PC-3 (cell line): ENCODE measurements at regions not wholly inside any gene's neighbourhood (a gene's known extent, or its start where the extent isn't known, plus 50 kb on each side); places are given as distances from the start of the nearest gene placed in this dataset.

Source experiments
- ATAC-seq: fragments of 200-7000 bp; cut with Tn5 transposase; 2 replicates; pipeline ENCODE4 v1.9.1; 2020; ENCODE audit warnings: mild to moderate bottlenecking, moderate library complexity
- BruUV-seq: library from RNA; stranded (reverse); fragments of 400-500 nt; replicated peaks from 2 replicates; lab custom pipeline; 2021; lab: Mats Ljungman, UMichigan
- CTCF ChIA-PET: fragments of 300-600 bp; sonication (Branson Sonifier 250); formaldehyde crosslinking; loops from one replicate; lab custom pipeline; 2022; ENCODE audit warnings: antibody characterized with exemption; lab: Charles Lee
- POLR2A ChIA-PET: fragments of 300-600 bp; sonication (Branson Sonifier 250); formaldehyde crosslinking; loops from one replicate; lab custom pipeline; 2022; ENCODE audit warnings: antibody characterized with exemption; ENCODE audit not compliant: unreplicated experiment; lab: Charles Lee
- DNase-seq: peaks from one replicate; pipeline ENCODE4 v3.0.0-alpha.2; 2015
- H2AFZ ChIP-seq: fragments of 300-600 bp; sonication (generic); 2 replicates; pipeline ENCODE4 v1.6.0; 2016; ENCODE audit warnings: antibody characterized with exemption, low read length
- H3F3A ChIP-seq: fragments of 300-600 bp; sonication (generic); one replicate; pipeline ENCODE4 v1.6.0; 2017; ENCODE audit warnings: antibody characterized with exemption, low read length, control low read depth, mild to moderate bottlenecking; ENCODE audit not compliant: unreplicated experiment
- H3K27ac ChIP-seq: fragments of 300-600 bp; sonication (generic); 2 replicates; pipeline ENCODE4 v1.5.1; 2016; ENCODE audit warnings: mild to moderate bottlenecking, low read length
- H3K27me3 ChIP-seq: fragments of 300-600 bp; sonication (generic); 2 replicates; pipeline ENCODE4 v1.6.1; 2016; ENCODE audit warnings: low read length, mixed read lengths
- H3K36me3 ChIP-seq: fragments of 300-600 bp; sonication (generic); 2 replicates; pipeline ENCODE4 v1.6.1; 2016; ENCODE audit warnings: low read depth, mixed run types, low read length, mixed read lengths
- H3K4me1 ChIP-seq: fragments of 300-600 bp; sonication (generic); 2 replicates; pipeline ENCODE4 v1.5.1; 2016; ENCODE audit warnings: low read length; ENCODE audit not compliant: insufficient read depth
- H3K4me2 ChIP-seq: fragments of 300-600 bp; sonication (generic); 2 replicates; pipeline ENCODE4 v1.6.0; 2016; ENCODE audit warnings: low read length
- H3K4me3 ChIP-seq: fragments of 300-600 bp; sonication (generic); 2 replicates; pipeline ENCODE4 v1.5.1; 2016; ENCODE audit warnings: mild to moderate bottlenecking, low read length, mixed read lengths
- H3K79me2 ChIP-seq: fragments of 300-600 bp; sonication (generic); 2 replicates; pipeline ENCODE4 v1.6.1; 2017; ENCODE audit warnings: low read length, mixed read lengths
- H3K9ac ChIP-seq: fragments of 300-600 bp; sonication (generic); 2 replicates; pipeline ENCODE4 v1.6.0; 2016; ENCODE audit warnings: mild to moderate bottlenecking, low read length
- H3K9me2 ChIP-seq: fragments of 300-600 bp; sonication (generic); replicated peaks from 2 replicates; pipeline ENCODE4 v1.6.1; 2016; ENCODE audit warnings: mixed run types, low read length, mixed read lengths
- H3K9me3 ChIP-seq: fragments of 300-600 bp; sonication (generic); 2 replicates; pipeline ENCODE4 v1.6.1; 2016; ENCODE audit warnings: low read length, mixed read lengths
- H4K20me1 ChIP-seq: fragments of 300-600 bp; sonication (generic); 2 replicates; pipeline ENCODE4 v1.6.1; 2016; ENCODE audit warnings: low read length, mixed read lengths
- CTCF ChIP-seq: fragments of 300-600 bp; sonication (generic); conservative IDR thresholded peaks from 2 replicates; pipeline ENCODE4 v1.5.1; 2017; ENCODE audit warnings: antibody characterized with exemption, low read depth, mild to moderate bottlenecking, low read length
- EZH2 ChIP-seq: fragments of 300-600 bp; sonication (generic); IDR thresholded peaks from one replicate; pipeline ENCODE4 v1.6.1; 2017; ENCODE audit warnings: antibody characterized with exemption, mild to moderate bottlenecking, low read length; ENCODE audit not compliant: unreplicated experiment
- EZH2phosphoT487 ChIP-seq: fragments of 300-600 bp; sonication (generic); IDR thresholded peaks from 2 replicates; pipeline ENCODE4 v1.6.1; 2018; ENCODE audit warnings: mild to moderate bottlenecking, antibody characterized with exemption, low read length, borderline replicate concordance
- intact Hi-C: fragments of 100-400 bp; cut with micrococcal nuclease; formaldehyde crosslinking; loops from 2 replicates; pipeline ENCODE4 v1.9.0; 2023

- Histone ChIP-seq H3K9ac (no peak overlapping the region), H3K79me2 (no peaks in the 10 kb centered on the region), H3K36me3 (no peaks in the 10 kb centered on the region), H4K20me1 (no peaks in the 10 kb centered on the region), H3K9me2 (no peaks in the 10 kb centered on the region), H3K4me2 (no peak overlapping the region), H2AFZ (no peak overlapping the region), H3K4me3 (no peak overlapping the region), H3F3A (no peaks in the 10 kb centered on the region), H3K4me1 (no peaks in the 10 kb centered on the region), H3K27me3 (no peaks in the 10 kb centered on the region), H3K27ac (no peak overlapping the region), H3K9me3 (no peaks in the 10 kb centered on the region)
- ATAC-seq (no peak), DNase-seq (no peak)
- POLR2A ChIA-PET, result no interaction called here
- intact Hi-C loops, result no loop called here
- TF ChIP-seq EZH2phosphoT487, result no peak
- CTCF ChIA-PET, result no interaction called here
- no TSS peak for BruUV-seq
These were observed 65.9 kb upstream of the NEBL start for GRCh38 chr10:20963056-20963455.

- H3K9me2 ChIP-seq, result no peaks in the 10 kb centered on the region
- H3K4me1 ChIP-seq, result no peaks in the 10 kb centered on the region
- intact Hi-C loops, result no loop called here
- no peak overlapping the region for H2AFZ ChIP-seq
- ChIA-PET CTCF (no interaction called here), POLR2A (interaction anchor here (0.7 kb wide), 1 partner anchor 99 kb away, joined by 3 read pairs; no protein-coding TSS in a partner anchor)
- no peaks in the 10 kb centered on the region for H3K36me3 ChIP-seq
- no peak overlapping the region for H3K9ac ChIP-seq
- ATAC-seq, result peak; percentile 35
- no peak overlapping the region for H3K4me2 ChIP-seq
- no peak overlapping the region for H3K27ac ChIP-seq
- no peaks in the 10 kb centered on the region for H4K20me1 ChIP-seq
- H3K27me3 ChIP-seq, result no peaks in the 10 kb centered on the region
- no peak for TF ChIP-seq EZH2
- no peak for TF ChIP-seq CTCF
- TF ChIP-seq EZH2phosphoT487, result no peak
- DNase-seq, result no peak
- no TSS peak for BruUV-seq
- no peaks in the 10 kb centered on the region for H3F3A ChIP-seq
- no peaks in the 10 kb centered on the region for H3K9me3 ChIP-seq
- H3K4me3 ChIP-seq, result no peak overlapping the region
- H3K79me2 ChIP-seq, result no peaks in the 10 kb centered on the region
These were observed 65.1 kb upstream of the NEBL start for GRCh38 chr10:20962165-20962564.

- Histone ChIP-seq H3K27ac (no peak overlapping the region), H3K27me3 (no peaks in the 10 kb centered on the region), H3K4me2 (no peak overlapping the region), H3K4me3 (no peak overlapping the region), H3F3A (no peaks in the 10 kb centered on the region), H2AFZ (no peak overlapping the region), H3K9me2 (no peaks in the 10 kb centered on the region), H3K36me3 (no peaks in the 10 kb centered on the region), H3K9ac (no peak overlapping the region), H3K4me1 (no peaks in the 10 kb centered on the region), H4K20me1 (no peaks in the 10 kb centered on the region), H3K9me3 (no peaks in the 10 kb centered on the region), H3K79me2 (no peaks in the 10 kb centered on the region)
- ChIA-PET POLR2A (no interaction called here), CTCF (no interaction called here)
- DNase-seq (no peak), ATAC-seq (no peak)
- BruUV-seq, result no TSS peak
- TF ChIP-seq EZH2, result no peak
- no peak for TF ChIP-seq EZH2phosphoT487
- TF ChIP-seq CTCF, result no peak
- intact Hi-C loops, result no loop called here
These were observed 62.1 kb upstream of the NEBL start for GRCh38 chr10:20959242-20959641.
